ENCODE measurements at regions not wholly inside any gene's neighbourhood (a gene's known extent, or its start where the extent isn't known, plus 50 kb on each side); places are given as distances from the start of the nearest gene placed in this dataset.

- TF ChIP-seq CTCF (conservative IDR thresholded peaks at IDR 0.05; ENCODE audit: low read length) (no peak), EZH2phosphoT487 (IDR thresholded peaks at IDR 0.05; ENCODE audit: borderline replicate concordance, low read depth, low read length) (no peak)
Observed at GRCh38 chr5:133662578-133662977, 50.2 kb upstream of the FSTL4 start.

All from OCI-LY7 (cell line).